ENCODE measurements at regions not wholly inside any gene's neighbourhood (a gene's known extent, or its start where the extent isn't known, plus 50 kb on each side); places are given as distances from the start of the nearest gene placed in this dataset.
"Not testable (repeated sequence)": the region's sequence is repeated elsewhere in the genome, so short reads cannot be mapped to it uniquely, and the experiment has no call there.

- no peak for DNase-seq
These were observed 451.9 kb downstream of the SMARCA1 start for GRCh38 chrX:129071390-129071789.

- no peak for DNase-seq
These were observed 457.4 kb downstream of the SMARCA1 start for GRCh38 chrX:129065895-129066294.

DNA sequence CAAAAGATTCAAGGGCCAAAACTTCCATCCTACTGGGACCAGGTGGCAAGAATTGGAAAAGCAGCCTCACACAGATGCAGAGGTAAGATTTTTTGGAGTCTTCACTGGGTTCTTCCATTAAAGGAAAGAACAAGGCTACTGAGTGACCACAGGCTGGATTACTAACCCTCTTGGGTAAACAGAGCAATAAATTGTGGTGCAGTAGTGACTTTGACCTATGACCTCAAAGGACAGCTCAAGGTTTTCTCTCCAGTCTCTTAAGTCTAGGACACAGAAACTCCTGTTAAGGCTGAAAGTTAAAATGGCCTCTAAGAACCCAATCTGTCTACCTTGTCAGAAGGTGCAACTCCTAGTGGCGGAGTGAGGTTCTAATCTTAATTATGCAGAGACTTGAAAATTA, 464.9 kb downstream of the SMARCA1 start:
- no peak for DNase-seq

DNA sequence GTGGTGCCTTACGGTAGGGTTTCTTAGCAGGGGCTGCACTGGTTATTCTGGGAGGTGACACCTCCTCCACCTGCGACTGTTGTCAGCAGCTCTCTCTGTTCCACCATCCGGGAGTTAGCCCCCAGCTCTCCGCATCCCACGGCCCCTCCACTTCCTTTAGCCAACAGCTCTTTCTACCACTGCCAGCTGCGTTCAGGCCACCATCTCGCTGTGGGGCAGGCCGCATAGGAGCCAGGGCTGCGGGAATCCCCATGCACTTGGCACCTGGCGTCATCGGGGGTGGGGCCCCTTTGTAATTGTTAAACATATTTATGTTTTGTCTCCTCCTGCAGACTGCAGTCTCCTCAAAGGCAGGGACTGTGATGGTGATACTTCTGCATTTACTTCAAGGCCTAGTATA, 480.2 kb downstream of the SMARCA1 start:
- no peak for DNase-seq

DNA sequence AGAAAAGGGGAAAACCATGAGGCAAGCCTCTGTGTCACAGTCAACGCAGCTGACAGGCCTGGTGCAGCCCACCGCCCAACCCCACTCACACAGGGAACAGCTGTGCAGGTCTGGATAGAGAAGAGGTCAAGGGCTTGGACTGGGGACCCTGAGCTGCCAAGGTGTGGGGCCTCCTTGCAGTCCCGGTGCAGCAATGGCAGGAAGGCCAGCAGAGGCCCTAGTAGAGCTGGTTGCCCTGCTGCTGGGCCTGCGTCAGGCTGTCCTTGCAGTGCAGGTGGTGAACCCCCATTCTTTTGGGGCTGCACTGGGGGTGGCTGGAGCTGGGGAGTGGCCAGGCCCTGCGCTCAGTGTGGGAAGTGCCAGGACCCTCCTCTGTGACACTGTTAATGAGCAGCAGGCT, 482.0 kb downstream of the SMARCA1 start:
- no peak for DNase-seq

DNA sequence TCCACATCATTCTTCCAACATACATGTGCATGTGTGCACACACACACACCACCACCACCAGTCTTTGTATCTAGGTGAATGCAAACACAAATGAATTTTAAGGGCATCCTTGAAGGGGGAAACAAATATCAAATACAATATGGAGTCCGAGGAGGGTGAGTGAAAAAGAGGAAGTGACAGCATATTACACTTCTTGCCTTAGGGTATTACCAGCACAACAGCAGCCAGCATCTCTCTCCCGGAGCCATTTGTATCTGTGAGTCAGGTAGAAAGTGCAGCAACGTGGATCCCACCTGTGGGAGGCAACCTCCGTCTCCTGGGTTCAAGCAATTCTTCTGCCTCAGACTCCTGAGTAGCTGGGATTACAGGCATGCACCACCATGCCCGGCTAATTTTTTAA, 483.2 kb downstream of the SMARCA1 start:
- no peak for DNase-seq

GRCh38 chrX:129039176-129039575, 484.1 kb downstream of the SMARCA1 start:
- DNase-seq = no peak

- no peak for DNase-seq
These were observed 485.9 kb downstream of the SMARCA1 start for GRCh38 chrX:129037389-129037788.

- DNase-seq = no peak
These were observed 488.1 kb downstream of the SMARCA1 start for GRCh38 chrX:129035180-129035579.

GRCh38 chrX:129034196-129034595, 489.1 kb downstream of the SMARCA1 start:
- DNase-seq = no peak

- DNase-seq = no peak
These were observed 497.1 kb downstream of the SMARCA1 start for GRCh38 chrX:129026202-129026601.

DNA sequence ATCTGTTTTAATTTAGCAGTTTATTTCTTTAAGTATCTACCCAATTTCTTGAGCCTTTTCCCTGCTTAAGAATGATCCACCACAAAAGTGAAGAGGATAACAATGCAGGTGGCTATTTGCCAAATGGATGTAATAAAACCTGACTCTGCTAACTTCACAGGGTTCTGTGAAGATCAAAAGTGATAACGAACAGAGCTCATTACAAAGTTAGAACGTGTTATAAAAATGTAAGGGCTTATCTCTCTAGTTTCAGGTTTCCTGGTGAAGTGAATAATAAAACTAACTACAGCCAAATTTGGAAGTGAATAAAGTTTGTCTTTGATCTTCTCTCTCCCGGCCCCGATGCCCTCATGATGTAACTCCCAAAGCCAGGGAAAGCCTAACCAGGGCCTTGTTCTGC, 497.9 kb downstream of the SMARCA1 start:
- DNase-seq = no peak

GRCh38 chrX:129019412-129019811, 503.9 kb downstream of the SMARCA1 start:
- no peak for DNase-seq

DNA sequence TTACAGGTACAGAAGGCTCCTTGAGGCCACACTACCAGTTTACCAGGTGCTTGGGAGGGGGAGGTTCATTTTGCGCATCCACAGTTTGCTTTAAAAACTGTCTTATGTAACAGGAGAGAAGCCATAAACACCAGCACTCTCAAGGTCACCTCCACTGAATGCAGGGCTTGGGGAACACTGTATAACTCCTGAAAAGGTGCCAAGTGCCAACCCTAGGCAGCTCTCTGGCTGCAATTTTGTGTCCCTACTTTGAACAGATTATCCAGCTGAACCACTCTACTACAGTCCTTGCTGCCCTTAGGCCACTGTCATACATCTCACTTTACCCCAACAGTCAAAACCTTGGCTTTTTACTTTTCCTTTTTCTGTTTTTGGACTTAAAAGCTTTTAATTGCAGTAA, 507.9 kb downstream of the SMARCA1 start:
- no peak for DNase-seq

DNA sequence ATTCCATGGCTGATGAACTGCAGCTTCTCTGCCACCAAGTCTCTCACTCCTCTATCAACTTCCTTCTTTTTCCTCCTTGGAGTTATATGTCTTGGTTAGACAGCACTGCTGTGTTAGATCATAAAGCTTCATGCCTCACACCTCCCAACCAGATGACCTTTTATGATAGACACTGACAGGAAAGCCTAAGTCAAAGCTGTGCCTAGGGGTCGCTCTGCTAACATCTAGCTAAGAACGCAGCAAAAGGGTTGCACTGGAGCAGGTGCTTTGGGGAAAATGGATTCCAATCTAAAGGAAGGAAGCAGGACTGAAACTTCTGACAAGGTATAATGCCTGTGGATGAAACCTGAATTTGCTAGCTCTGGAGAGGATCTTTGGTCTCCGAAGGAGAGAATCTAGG, 509.7 kb downstream of the SMARCA1 start:
- DNase-seq = no peak

- DNase-seq = no peak
These were observed 515.7 kb downstream of the SMARCA1 start for GRCh38 chrX:129007631-129008030.

- DNase-seq = no peak
These were observed 516.8 kb downstream of the SMARCA1 start for GRCh38 chrX:129006491-129006890.

GRCh38 chrX:129000797-129001196, 522.5 kb downstream of the SMARCA1 start:
- no peak for DNase-seq

DNA sequence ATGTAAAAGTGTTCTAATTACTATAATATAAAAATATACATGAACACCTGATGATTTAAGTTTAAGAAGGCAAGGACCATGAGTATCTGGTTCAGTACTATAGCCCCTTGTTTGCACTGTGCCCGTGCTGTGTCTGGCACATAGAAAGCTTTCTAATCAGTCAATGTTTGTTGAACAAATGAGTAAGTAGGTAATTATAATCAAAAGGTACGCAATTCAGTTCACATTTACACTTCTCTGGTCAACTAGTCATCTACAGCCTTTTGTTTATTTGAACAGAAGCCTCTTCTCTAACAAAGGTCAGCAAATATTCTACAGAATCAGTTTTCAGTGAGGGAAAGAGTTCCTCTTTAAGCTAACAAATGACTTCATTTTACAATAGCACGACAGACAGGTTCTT, 523.3 kb downstream of the SMARCA1 start:
- DNase-seq = no peak

GRCh38 chrX:128992107-128992971, 531.0 kb downstream of the SMARCA1 start:
- DNase-seq = no peak

- DNase-seq = no peak
These were observed 547.5 kb downstream of the SMARCA1 start for GRCh38 chrX:128975745-128976144.

- no peak for DNase-seq
These were observed 550.3 kb downstream of the SMARCA1 start for GRCh38 chrX:128973033-128973432.

GRCh38 chrX:128961290-128961689, 562.0 kb downstream of the SMARCA1 start:
- no peak for DNase-seq

- DNase-seq = not testable (repeated sequence)
These were observed 568.6 kb downstream of the SMARCA1 start for GRCh38 chrX:128954697-128955096.

DNA sequence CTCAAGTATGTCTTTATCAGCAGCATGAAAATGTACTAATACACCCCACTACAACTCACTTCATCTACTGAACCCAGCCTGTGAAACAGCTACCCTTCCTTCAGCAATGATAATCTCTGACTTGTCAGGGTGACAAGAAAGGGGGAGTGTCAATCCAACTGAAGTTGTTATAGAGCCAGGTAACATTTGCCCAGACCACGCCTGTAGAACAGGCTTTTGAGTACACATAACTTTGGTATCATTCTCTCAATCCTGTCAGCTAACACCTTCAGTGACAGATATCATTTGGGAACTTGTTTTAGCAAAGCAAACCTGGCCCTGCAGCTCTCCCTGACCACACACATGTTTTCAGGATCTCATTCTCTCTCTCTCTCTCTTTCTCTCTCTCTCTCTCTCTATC, 592.2 kb downstream of the SMARCA1 start:
- no peak for DNase-seq

All from cortex of kidney (tissue), 1 donor.